ENCODE measurements at regions not wholly inside any gene's neighbourhood (a gene's known extent, or its start where the extent isn't known, plus 50 kb on each side); places are given as distances from the start of the nearest gene placed in this dataset.

DNA sequence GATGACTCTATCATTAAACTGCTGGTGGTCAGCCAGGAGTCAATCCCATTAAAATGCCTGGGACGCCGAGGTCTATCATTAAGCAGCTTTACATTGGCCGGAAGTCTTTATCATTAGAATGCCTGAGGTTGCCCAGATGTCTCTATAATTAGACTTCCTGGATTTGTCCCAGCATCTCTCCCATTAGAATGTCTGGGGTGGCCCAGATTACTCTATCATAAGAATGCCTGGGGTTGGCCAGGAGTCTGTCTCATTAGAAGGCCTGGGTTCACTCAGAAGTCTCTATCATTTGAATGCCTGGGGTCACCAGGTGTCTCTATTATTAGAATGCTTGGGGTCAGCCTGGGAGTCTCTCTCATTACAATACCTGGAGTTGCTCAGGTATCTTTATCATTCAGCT is 2227.2 kb downstream of the TP53TG3F start:
- DNase-seq: no peak

DNA sequence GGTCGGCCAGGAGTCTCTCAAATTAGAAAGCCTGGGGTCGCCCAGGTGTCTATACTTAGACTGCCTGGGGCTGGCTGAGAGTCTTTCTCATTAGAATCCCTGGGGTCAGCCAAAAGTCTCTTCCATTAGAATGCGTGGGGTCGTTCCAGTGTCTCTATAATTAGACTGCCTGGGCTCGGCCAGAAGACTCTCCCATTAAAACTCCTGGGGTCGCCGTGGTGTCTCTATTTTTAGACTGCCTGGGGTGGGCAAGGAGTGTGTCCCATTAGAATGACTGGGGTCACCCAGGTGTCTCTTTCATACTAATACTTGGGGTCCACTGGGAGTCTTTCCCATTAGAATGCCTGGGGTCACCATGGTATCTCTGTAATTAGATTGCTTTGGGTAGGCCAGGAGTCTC is 2227.7 kb downstream of the TP53TG3F start:
- no peak for DNase-seq

- DNase-seq: no peak
These were observed 2228.4 kb downstream of the TP53TG3F start for GRCh38 chr16:35687781-35688180.

- no peak for DNase-seq
These were observed 2230.4 kb downstream of the TP53TG3F start for GRCh38 chr16:35689764-35690163.

DNA sequence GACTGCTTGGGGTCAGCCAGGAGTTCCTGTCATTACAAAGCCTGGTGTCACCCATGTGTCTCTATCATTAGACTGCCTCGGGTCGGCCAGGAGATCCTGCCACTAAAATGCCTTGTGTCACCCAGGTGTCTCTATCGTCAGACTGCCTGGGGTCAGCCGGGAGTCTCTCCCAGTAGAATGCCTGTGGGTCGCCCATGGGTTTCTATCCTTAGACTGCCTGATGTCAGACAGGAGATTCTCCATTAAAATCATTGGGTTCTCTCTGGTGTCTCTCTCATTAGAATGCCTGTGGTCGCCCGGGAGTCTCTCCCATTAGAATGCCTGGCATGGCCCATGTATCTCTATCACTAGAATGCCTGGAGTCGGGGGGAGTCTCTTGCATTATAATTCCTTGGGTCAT is 2231.0 kb downstream of the TP53TG3F start:
- no peak for DNase-seq

- DNase-seq: no peak
These were observed 2231.6 kb downstream of the TP53TG3F start for GRCh38 chr16:35691057-35691456.

DNA sequence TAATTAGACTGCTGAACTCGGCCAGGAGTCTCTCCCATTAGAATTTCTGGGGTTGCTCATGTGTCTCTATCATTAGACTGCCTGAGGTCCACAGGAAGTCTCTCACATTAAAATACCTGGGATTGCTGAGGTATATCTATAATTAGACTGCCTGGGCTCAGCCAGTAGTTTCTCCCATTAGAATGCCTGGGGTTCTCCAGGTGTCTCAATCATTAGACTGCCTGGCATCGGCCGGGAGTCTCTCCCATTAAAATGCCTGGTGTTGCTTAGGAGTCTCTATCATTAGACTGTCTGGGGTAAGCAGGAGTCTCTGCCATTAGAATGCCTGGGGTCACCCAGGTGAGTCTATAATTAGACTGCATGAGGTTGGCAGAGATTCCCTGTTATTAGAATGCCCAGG is 2233.4 kb downstream of the TP53TG3F start:
- DNase-seq: no peak

GRCh38 chr16:35706901-35707300 is 2247.5 kb downstream of the TP53TG3F start:
- no peak for DNase-seq

DNA sequence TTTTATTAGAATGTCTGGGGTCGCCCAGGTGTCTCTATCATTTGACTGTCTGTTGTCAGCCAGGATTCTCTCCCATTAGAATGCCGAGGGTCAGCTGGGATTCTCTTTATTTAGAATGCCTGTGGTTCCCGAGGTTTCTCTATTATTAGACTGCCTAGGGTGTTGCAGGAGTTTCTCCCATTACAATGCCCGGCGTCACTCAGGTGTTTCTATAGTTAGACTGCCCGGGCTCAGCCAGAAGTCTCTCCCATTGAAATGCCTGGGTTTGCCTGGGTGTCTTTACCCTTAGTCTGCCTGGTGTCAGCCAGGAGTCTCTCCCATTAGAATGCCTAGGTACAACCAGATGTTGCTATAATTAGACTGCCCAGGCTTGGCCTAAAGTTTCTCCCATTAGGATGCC is 2252.0 kb downstream of the TP53TG3F start:
- DNase-seq: no peak

DNA sequence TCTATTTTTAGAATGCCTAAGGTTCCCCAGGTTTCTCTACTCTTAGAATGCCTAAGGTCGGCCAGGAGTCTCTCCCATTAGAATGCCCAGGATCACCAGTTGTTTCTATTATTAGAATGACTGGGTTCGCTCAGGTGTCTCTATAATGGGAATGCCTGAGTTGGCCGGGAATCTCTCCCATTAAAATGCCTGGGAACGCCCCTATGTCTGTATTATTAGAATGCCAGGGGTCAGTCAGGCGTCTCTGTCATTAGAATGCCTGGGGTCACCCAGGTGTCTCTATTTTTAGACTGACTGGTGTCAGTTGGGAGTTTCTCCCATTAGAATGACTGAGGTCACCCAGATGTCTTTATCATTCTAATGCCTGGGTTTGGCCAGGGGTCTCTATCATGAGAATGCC is 2252.5 kb downstream of the TP53TG3F start:
- DNase-seq: no peak

DNA sequence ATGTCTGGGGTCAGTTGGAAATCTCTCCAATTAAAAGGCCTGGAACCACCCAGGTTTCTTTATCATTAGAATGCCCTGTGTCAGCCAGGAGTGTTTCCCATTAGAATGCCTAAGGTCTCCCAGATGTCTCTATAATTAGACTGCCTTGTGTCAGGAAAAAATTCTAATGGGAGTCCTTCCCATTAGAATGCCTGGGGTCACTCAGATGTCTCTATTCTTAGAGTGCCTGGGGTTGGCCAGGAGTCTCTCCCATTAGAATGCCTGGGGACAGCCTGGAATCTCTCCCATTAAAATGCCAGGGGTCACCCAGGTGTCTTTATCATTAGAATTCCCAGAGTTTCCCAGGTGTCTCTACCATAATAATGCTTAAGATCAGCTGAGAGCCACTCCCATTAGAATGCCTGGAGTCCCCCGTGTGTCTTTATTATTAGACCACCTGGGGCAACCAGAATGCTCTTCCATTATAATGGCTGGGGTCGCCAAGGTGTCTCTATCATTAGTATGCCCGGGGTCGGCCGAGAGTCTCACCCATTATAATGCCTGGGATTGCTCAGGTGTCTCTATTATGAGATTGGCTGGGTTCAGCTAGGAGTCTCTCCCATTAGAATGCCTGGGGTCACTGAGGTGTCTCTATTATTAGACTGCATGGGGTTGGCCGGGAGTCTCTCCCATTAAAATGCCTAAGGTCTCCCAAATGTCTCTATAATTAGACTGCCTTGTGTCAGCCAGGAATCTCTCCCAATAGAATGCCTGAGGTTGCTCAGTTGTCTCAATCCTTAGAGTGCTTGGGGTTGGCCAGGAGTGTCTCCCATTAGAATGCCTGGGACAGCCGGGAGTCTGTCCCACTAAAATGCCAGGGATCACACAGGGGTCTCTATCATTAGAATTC is 2254.6 kb downstream of the TP53TG3F start:
- no peak for DNase-seq

GRCh38 chr16:35714665-35715064 is 2255.3 kb downstream of the TP53TG3F start:
- DNase-seq: no peak

- no peak for DNase-seq
These were observed 2265.1 kb downstream of the TP53TG3F start for GRCh38 chr16:35724551-35724950.

DNA sequence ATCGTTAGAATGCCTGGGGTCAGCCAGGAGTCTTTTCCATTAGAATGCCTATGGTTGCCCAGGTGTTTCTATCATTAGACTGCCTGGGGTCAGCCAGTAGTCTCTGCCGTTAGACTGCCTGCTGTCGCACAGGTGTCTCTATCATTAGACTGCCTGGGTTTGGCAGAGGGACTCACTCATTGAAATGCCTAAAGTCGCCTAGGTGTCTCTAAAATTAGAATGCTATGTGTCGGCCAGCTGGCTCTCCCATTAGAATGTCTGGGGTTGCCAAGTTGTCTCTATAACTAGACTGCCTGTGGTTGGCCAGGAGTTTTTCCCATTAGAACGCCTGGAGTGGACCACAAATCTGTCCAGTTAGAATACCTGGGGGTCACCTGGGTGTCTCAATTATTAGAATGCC is 2266.5 kb downstream of the TP53TG3F start:
- DNase-seq: no peak

- DNase-seq: no peak
These were observed 2270.8 kb downstream of the TP53TG3F start for GRCh38 chr16:35730251-35730650.

DNA sequence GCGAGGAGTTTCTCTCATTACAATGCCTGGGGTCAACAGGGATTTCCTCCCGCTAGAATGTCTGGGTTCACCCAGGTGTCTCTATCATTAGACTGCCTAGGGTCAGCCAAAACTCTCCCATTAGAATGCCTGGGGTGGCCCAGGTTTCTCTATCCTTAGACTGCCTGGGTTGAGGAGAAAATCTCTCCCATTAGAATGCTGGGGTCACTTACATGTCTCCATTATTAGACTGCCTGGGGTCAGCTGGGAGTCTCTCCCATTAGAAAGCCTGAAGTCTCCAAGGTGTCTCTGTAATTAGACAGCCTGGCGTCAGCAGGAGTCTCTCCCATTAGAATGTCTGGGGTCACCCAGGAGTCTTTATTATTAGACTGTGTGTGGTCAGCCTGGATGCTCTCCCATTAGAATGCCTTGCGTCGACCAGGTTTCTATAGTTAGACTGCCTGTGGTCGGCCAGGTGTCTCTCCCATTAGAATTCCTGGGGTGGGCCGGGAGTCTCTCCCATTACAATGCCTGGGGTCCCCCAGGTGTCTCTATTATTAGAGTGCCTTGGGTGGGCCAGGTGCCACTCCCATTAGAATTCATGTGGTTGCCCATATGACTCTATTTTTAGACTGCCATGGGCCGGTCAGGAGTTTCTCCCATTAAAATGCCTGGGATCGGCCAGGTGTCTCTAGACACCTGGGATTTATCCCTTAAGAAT is 2272.1 kb downstream of the TP53TG3F start:
- DNase-seq: no peak

DNA sequence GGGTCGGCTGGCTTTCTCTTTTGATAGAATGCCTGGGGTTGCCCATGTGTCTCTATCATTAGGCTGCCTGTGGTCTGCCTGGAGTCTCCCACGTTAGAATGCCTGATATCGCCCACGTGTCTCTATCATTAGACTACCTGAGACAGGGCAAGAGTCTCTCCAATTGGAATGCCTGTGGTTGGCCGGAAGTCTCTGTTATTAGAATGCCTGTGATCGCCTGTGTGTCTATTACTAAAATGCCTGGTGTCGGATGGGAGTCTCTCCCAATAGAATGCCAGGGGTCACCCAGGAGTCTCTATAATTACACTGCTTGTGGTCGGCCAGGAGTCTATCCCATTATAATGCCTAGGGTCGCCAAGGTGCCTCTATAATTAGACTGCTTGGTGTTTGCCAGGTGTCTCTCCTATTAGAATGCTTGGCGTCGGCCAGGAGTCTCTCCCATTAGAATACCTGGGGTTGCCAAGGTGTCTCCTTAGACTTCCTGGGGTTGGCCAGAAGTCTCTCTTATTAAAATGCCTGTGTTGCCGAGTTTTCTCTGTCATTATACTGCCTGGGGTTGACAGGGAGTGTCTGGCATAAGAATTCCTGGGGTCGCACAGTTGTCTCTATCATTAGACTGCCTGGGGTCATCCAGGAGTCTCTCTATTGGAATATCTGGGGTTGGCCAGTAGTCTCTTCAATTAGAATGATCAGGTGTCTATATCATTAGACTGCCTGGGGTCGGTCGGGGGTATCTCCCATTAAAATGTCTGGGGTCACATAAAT is 2272.8 kb downstream of the TP53TG3F start:
- no peak for DNase-seq

DNA sequence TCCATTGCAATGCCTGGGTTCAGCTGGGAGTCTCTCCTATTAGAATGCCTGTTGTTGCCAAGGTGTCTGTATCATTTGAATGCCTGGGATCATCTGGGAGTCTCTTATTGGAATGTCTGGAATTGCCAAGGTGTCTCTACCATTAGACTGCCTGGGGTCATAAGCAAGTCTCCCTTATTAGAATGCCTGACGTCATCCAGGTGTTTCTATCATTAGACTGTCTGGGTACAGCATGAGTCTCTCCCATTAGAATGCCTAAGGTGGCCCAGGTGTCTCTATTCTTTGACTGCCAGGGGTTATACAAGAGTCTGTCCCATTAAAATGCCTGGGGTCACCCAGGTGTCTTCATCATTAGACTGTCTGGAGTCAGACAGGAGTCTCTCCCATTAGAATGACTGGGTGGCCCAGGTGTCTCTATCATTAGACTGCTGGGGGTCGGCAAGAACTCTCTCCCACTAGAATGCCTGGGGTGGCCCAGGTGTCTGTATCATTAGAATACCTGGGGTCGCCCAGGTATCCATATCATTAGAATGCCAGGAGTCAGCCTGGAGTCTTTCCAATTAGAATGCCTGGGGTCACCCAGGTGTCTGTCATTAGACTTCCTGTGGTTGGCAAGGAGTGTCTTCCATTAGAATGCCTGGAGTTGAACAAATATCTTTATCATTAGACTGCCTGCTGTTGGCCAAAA is 2274.0 kb downstream of the TP53TG3F start:
- DNase-seq: no peak

DNA sequence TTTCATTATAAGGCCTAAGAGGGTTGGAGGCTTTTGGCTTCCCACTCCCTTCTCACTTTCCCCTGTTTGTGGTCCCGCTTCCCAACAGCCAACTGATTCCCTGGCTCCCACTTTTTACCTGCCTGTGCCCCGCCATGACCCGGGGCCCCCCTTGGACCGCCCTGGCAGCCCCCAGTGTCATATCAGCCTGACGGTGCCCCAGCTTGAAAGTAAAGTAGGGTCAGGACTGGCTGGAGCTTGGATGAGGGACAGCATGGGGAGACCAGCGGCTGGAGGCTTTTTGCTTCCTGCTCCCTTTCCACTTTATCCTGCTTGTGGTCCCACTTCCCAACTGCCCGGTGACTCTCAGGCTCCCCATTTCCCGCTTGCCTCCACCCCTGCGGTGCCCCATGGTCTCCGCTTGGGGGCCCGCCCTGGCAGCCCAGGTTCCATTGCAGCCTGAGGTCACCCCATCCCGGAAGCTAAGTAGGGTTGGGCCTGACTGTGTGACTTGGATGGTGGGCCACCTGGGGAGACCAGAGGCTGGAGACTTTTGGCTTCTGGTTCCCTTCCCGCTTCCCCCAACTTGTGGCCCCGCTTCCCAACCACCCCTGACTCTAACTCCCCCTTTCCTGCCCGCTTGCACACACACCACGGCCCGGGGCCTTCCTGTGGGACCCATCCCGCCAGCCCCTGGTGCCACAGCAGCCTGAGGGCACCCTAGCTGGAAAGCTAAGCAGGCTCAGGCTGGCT is 2274.7 kb downstream of the TP53TG3F start:
- no peak for DNase-seq

DNA sequence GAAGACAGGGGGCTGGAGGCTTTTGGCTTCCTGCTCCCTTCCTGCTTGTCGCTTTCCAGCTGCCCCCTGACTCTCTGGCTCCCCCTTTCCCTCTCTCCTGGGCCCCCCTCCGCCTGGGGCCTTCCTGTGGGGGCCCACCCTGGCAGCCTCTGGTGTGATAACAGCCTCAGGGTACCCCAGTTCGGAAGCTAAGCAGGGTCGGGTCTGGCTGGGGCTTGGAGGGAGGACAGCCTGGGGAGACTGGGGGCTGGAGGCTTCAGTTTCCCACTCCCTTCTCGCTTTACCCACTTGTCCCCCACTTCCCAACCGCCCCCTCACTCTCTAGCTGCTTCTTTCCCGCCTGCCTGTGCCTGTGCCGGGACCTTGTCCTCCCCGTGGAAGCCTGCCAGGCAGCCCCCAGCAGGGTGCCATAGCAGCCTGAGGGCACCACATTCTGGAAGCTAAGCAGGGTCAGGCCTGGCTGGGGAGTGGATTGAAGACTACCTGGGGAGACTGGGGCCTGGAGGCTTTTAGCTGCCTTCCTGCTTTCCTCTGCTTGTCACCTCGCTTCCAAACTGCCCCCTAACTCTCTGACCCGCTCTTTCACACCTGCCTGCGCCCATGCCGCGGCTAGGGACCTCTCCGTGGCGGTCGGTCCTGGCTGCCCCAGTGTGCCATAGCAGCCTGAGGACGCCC is 2275.5 kb downstream of the TP53TG3F start:
- no peak for DNase-seq

DNA sequence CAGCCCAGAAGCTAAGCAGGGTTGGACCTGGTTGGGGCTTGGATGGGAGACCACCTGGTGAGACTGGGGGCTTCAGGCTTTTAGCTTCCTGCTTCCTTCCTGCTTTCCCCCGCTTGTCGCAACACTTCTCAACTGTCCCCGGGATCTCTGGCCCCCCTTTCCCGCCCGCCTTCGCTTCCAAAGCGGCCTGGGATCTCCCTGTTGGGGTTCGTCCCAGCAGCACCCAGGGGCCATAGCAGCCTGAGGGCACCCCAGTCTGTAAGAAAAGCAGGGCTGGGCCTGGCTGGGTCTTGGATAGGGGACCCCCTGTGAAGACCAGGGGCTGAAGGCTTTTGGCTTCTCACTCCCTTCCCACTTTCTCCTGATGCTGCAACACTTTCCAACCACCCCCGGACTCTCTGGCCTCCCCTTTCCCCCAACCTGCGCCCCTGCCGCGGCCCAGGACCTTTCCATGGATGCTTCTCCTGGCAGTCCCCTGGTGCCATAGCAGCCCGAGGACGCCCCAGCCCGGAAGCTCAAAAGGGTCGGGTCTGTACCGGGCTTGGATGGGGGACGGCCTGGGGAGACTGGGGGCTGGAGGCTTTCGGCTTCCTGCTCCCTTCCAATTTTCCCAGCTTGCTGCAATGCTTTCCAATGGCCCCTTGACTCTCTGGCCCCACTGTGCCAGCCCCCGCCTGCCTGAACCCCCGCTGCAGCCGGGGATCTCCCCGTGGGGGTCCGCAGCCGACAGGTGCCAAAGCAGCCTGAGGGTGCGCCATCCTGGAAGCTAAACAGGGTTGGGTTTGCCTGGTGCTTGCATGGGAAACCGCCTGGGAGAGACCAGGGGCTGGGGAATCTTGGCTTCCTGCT is 2276.2 kb downstream of the TP53TG3F start:
- no peak for DNase-seq

Measured in DMS53 (cell line).